HCT116 (cell line): ENCODE measurements at regions not wholly inside any gene's neighbourhood (a gene's known extent, or its start where the extent isn't known, plus 50 kb on each side); places are given as distances from the start of the nearest gene placed in this dataset.
"Not testable (repeated sequence)": the region's sequence is repeated elsewhere in the genome, so short reads cannot be mapped to it uniquely, and the experiment has no call there.

Experiments used
- ATAC-seq: fragments of 200-7000 bp; cut with Tn5 transposase; 2 replicates; pipeline ENCODE4 v1.9.1; 2020; ENCODE audit warnings: mild to moderate bottlenecking, moderate library complexity
- BruUV-seq: library from RNA; stranded (reverse); fragments of 400-500 nt; replicated peaks from 2 replicates; lab custom pipeline; 2021; lab: Mats Ljungman, UMichigan
- CTCF ChIA-PET: fragments of 300-600 bp; sonication (Branson Sonifier 250); formaldehyde crosslinking; loops from one replicate; lab custom pipeline; 2021; ENCODE audit warnings: antibody characterized with exemption; lab: Charles Lee
- POLR2A ChIA-PET: fragments of 300-600, 350-600 bp; sonication (Branson Sonifier 250); formaldehyde crosslinking; loops from one replicate; lab custom pipeline; 2021; ENCODE audit warnings: antibody characterized with exemption; lab: Charles Lee
- RAD21 ChIA-PET, 2 experiments: fragments of 300-600 bp; sonication (Branson Sonifier 250); formaldehyde crosslinking; loops; one replicate each; lab custom pipeline; 2023; ENCODE audit warnings: low total read pairs in 2 of 2; ENCODE audit not compliant: uncharacterized antibody in 2 of 2, unreplicated experiment in 2 of 2, low non-redundant PET in 1 of 2; lab: Charles Lee
- DNase-seq: peaks from one replicate; pipeline ENCODE4 v3.0.0-alpha.2; 2010; ENCODE audit warnings: low read depth, low spot score
- H2AFZ ChIP-seq: fragments of 200-600 bp; shearing (Covaris generic), sonication (generic); 2 replicates; pipeline ENCODE4 v1.6.1; 2017; ENCODE audit warnings: low read depth, mixed run types, mixed read lengths, antibody characterized with exemption, low read length; ENCODE audit not compliant: poor library complexity, severe bottlenecking
- H3K27ac ChIP-seq: 2 replicates; pipeline ENCODE4 v1.5.1; 2012; ENCODE audit warnings: low read depth, low read length
- H3K27me3 ChIP-seq: fragments of 200-600 bp; sonication (generic); 2 replicates; pipeline ENCODE4 v1.6.1; 2016; ENCODE audit warnings: mixed run types, low read length, mixed read lengths; ENCODE audit not compliant: insufficient read depth
- H3K36me3 ChIP-seq, 2 experiments: fragments of 200-500 bp in 1 of 2; fragments of 200-600 bp in 1 of 2; sonication (Bioruptor generic) in 1 of 2; sonication (generic) in 1 of 2; 2 replicates each; pipeline versions ENCODE4 v1.5.1 to v1.6.1; 2014 to 2016; ENCODE audit warnings: low read length in 2 of 2, inconsistent platforms in 1 of 2, mixed read lengths in 1 of 2, mixed run types in 1 of 2; ENCODE audit not compliant: insufficient read depth in 2 of 2, control insufficient read depth in 1 of 2
- H3K4me1 ChIP-seq, 2 experiments: fragments of 200-600 bp in 1 of 2; sonication (generic) in 1 of 2; 2 replicates each; pipeline versions ENCODE4 v1.5.1 to v1.6.1; 2012 to 2017; ENCODE audit warnings: low read length in 2 of 2, inconsistent platforms in 1 of 2, mild to moderate bottlenecking in 1 of 2, mixed read lengths in 1 of 2, mixed run types in 1 of 2, moderate library complexity in 1 of 2; ENCODE audit not compliant: insufficient read depth in 2 of 2, control insufficient read depth in 1 of 2
- H3K4me2 ChIP-seq: fragments of 200-600 bp; sonication (generic); 2 replicates; pipeline ENCODE4 v1.6.1; 2017; ENCODE audit warnings: mixed run types, low read length, mixed read lengths
- H3K4me3 ChIP-seq, 2 experiments: fragments of 200-600 bp in 1 of 2; sonication (generic) in 1 of 2; replicated peaks in 1 of 2; 2 replicates each; pipeline ENCODE4 v1.5.1; 2011 to 2016; ENCODE audit warnings: low read length in 2 of 2, control low read depth in 1 of 2, low read depth in 1 of 2, mild to moderate bottlenecking in 1 of 2, mixed read lengths in 1 of 2, mixed run types in 1 of 2
- H3K79me2 ChIP-seq: fragments of 200-600 bp; sonication (generic); 2 replicates; pipeline ENCODE4 v1.6.1; 2017; ENCODE audit warnings: mild to moderate bottlenecking, mixed run types, low read length, moderate library complexity, mixed read lengths; ENCODE audit not compliant: insufficient read depth
- H3K9ac ChIP-seq: fragments of 200-600 bp; sonication (generic); 2 replicates; pipeline ENCODE4 v1.6.1; 2016; ENCODE audit warnings: low read length, mixed read lengths
- H3K9me2 ChIP-seq: fragments of 200-600 bp; sonication (generic), shearing (Covaris generic); 2 replicates; pipeline ENCODE4 v1.6.1; 2017; ENCODE audit warnings: mixed run types, mild to moderate bottlenecking, moderate library complexity; ENCODE audit not compliant: insufficient read depth
- H3K9me3 ChIP-seq, 2 experiments: fragments of 200-500 bp in 1 of 2; fragments of 200-600 bp in 1 of 2; sonication (Bioruptor generic) in 1 of 2; sonication (generic) in 1 of 2; 2 replicates each; pipeline ENCODE4 v1.6.1; 2014 to 2017; ENCODE audit warnings: low read length in 2 of 2, mixed read lengths in 2 of 2, inconsistent platforms in 1 of 2, low read depth in 1 of 2, mild to moderate bottlenecking in 1 of 2, mixed run types in 1 of 2, moderate library complexity in 1 of 2; ENCODE audit not compliant: control insufficient read depth in 1 of 2, insufficient read depth in 1 of 2
- H4K20me1 ChIP-seq: fragments of 200-600 bp; sonication (generic), shearing (Covaris generic); 2 replicates; pipeline ENCODE4 v1.6.1; 2017; ENCODE audit warnings: mixed run types, mild to moderate bottlenecking, moderate library complexity; ENCODE audit not compliant: insufficient read depth
- CTCF ChIP-seq, 3 experiments: fragments of 200-600 bp in 1 of 3; sonication (generic) in 1 of 3; IDR thresholded peaks in 2 of 3; conservative IDR thresholded peaks in 1 of 3; 2 replicates each; pipeline ENCODE4 v1.5.1; 2012 to 2017; ENCODE audit warnings: low read depth in 2 of 3, low read length in 2 of 3, antibody characterized with exemption in 1 of 3, borderline replicate concordance in 1 of 3, control low read depth in 1 of 3, mild to moderate bottlenecking in 1 of 3, mixed read lengths in 1 of 3, mixed run types in 1 of 3, moderate library complexity in 1 of 3; ENCODE audit not compliant: insufficient read depth in 1 of 3
- RAD21 ChIP-seq: IDR thresholded peaks from 2 replicates; pipeline ENCODE4 v1.6.1; 2012; ENCODE audit warnings: low read depth, mild to moderate bottlenecking
- intact Hi-C: fragments of 100-400 bp; cut with micrococcal nuclease; formaldehyde crosslinking; loops from 2 replicates; pipeline ENCODE4 v1.10.0; 2022

GRCh38 chr4:9695994-9696393, 85.4 kb upstream of the DRD5 start:
- H3K36me3 ChIP-seq, H3K9me3 ChIP-seq, H3K4me3 ChIP-seq, BruUV-seq, H3K79me2 ChIP-seq, H3K4me2 ChIP-seq, intact Hi-C loops, H2AFZ ChIP-seq, H3K9me2 ChIP-seq, H4K20me1 ChIP-seq, H3K9ac ChIP-seq, POLR2A ChIA-PET, ATAC-seq, H3K27ac ChIP-seq, H3K27me3 ChIP-seq: not testable (repeated sequence)
- DNase-seq = peak; percentile 22
- ChIA-PET CTCF (interaction anchor here (1.6 kb wide), 1 partner anchor 319 kb away, joined by 6 read pairs; no protein-coding TSS in a partner anchor), RAD21 (interaction anchor here in 1 of 2 experiments (0.8 kb wide), 1 partner anchor 319 kb away, joined by 3 read pairs; no protein-coding TSS in a partner anchor)
- TF ChIP-seq RAD21 (peak; percentile 64), CTCF (IDR thresholded peaks at IDR 0.05 in 2 of 3, conservative IDR thresholded peaks at IDR 0.05 in 1 of 3; ENCODE audit: borderline replicate concordance in 1 of 3, insufficient read depth in 1 of 3, low read depth in 2 of 3, low read length in 2 of 3) (peak; percentile 45 to 55 (median 46))
- H3K4me1 ChIP-seq = peaks cover under 1 to 15% of the 10 kb centered on the region in 2 experiments; a peak in 3 of 4 replicates

DNA sequence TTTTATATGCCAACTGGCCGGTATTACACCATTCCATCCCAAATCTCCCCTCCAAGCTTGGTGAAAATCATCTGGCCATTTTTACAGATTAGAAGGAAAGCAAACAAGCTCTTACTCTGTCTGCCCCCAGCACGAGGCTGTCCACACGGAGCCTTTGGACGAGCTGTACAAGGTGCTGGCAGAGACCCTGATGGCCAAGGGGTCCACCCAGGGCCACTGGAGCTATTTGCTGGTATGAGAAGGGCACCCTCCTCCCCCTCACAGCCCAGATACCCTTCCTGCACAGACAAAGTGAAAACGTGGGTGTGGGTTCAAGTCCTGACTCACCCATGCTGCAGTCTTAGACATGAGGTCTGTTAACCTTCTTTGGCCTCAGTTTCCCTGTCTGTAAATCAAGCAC, 84.9 kb upstream of the DRD5 start:
- H3K9ac ChIP-seq, BruUV-seq, H3K27ac ChIP-seq, H3K9me2 ChIP-seq, DNase-seq, POLR2A ChIA-PET, H3K9me3 ChIP-seq, H3K27me3 ChIP-seq, intact Hi-C loops, ATAC-seq, H3K4me1 ChIP-seq, H3K79me2 ChIP-seq, H4K20me1 ChIP-seq, H3K4me2 ChIP-seq, H3K4me3 ChIP-seq, H3K36me3 ChIP-seq, H2AFZ ChIP-seq: not testable (repeated sequence)
- ChIA-PET RAD21 (interaction anchor here in 1 of 2 experiments (0.8 kb wide), 1 partner anchor 318 kb away, joined by 3 read pairs; no protein-coding TSS in a partner anchor), CTCF (interaction anchor here (0.7 to 1.6 kb wide), 2 partner anchors 319 kb away, joined by 3 to 6 read pairs; no protein-coding TSS in a partner anchor)

GRCh38 chr4:9702019-9702418, 79.4 kb upstream of the DRD5 start:
- DNase-seq, H3K27me3 ChIP-seq, H4K20me1 ChIP-seq, H3K9me2 ChIP-seq, ATAC-seq, H2AFZ ChIP-seq, BruUV-seq, H3K9me3 ChIP-seq, RAD21 ChIA-PET, H3K36me3 ChIP-seq, H3K4me1 ChIP-seq, H3K9ac ChIP-seq, POLR2A ChIA-PET, H3K4me3 ChIP-seq, H3K27ac ChIP-seq, H3K4me2 ChIP-seq, H3K79me2 ChIP-seq: not testable (repeated sequence)
- intact Hi-C loops = loop anchor here (5.0 to 10.0 kb wide), 2 partner anchors 60 to 193 kb away; no protein-coding TSS in a partner anchor
- CTCF ChIA-PET = interaction anchor here (1.5 kb wide), 1 partner anchor 10 kb away, joined by 3 read pairs; no protein-coding TSS in a partner anchor

- BruUV-seq, H3K79me2 ChIP-seq, H3K9me2 ChIP-seq, ATAC-seq, H4K20me1 ChIP-seq, H3K4me3 ChIP-seq, H3K27ac ChIP-seq, POLR2A ChIA-PET, H2AFZ ChIP-seq, DNase-seq, H3K4me2 ChIP-seq, H3K36me3 ChIP-seq, H3K9ac ChIP-seq, H3K27me3 ChIP-seq, H3K9me3 ChIP-seq: not testable (repeated sequence)
- CTCF ChIA-PET = interaction anchor here (1.0 to 3.2 kb wide), 6 partner anchors 11 to 312 kb away, joined by 3 to 62 read pairs (median 4); no protein-coding TSS in a partner anchor
- RAD21 ChIA-PET = interaction anchor here (1.1 to 1.3 kb wide), 2 partner anchors 312 kb away, joined by 5 to 12 read pairs; no protein-coding TSS in a partner anchor
- intact Hi-C loops = loop anchor here (1.0 to 10.0 kb wide), 3 partner anchors 60 to 313 kb away; no protein-coding TSS in a partner anchor
- H3K4me1 ChIP-seq = peaks cover 2 to 15% of the 10 kb centered on the region in 2 experiments; a peak in 2 of 4 replicates
Measured at GRCh38 chr4:9702696-9703095, 78.7 kb upstream of the DRD5 start.
